T47D (cell line): ENCODE measurements at regions not wholly inside any gene's neighbourhood (a gene's known extent, or its start where the extent isn't known, plus 50 kb on each side); places are given as distances from the start of the nearest gene placed in this dataset.
"Not testable (repeated sequence)": the region's sequence is repeated elsewhere in the genome, so short reads cannot be mapped to it uniquely, and the experiment has no call there.

Experiments used
- DNase-seq, 2 experiments: peaks; one replicate each; pipeline versions ENCODE4 v3.0.0 to v3.0.0-alpha.2; 2011 to 2012; ENCODE audit warnings: low read depth in 1 of 2, low spot score in 1 of 2
- JUND ChIP-seq: IDR thresholded peaks from 2 replicates; pipeline ENCODE4 v1.6.1; 2012; ENCODE audit warnings: low read depth
- in situ Hi-C: cut with HindIII; loops from 2 replicates; pipeline ENCODE4 v1.10.0; 2016; ENCODE audit warnings: low sequenced_read_pairs, low pct_unique_long_range_greater_than_20kb

DNA sequence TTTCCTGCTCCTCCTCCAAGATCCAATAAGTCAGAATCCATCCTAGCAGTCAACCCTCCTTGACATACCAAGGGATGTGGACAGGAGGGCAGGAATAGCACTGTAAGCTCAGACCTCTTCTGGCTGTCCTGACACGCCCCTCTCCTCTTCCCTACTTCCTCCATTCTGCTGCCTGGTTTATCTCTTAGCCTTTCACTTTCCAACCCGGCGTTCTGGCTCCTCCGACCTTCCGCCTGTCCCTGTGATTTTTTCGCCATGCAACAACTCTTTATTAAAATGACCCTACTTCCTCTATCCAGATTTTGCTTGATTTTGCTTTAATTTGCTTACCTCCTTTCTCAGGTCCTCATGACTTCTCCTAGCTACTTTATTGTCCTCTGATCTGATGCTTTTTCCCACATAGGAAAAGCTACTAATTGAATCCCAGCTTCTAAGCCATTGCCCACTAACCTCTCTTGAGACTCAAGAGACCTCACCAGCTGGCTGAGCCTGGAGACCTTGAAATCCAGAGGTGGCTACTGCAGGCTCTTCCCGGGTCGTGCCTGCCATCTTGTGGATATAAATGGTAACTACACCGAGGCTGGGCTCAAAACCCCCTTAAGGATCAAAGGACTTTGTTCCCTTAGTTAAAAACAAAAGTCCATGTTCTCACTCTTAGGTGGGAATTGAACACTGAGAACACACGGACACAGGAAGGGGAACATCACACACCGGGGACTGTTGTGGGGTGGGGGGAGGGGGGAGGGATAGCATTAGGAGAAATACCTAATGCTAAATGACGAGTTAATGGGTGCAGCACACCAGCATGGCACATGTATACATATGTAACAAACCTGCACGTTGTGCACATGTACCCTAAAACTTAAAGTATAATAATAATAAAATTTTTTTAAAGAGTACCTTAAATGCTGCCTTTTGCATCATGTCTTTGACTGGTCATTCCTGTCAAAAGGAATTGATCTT lies 139.4 kb downstream of the AKAIN1 start:
- in situ Hi-C loops = no loop called here
- no peak for TF ChIP-seq JUND
- peak; percentile 27 to 53 for DNase-seq

GRCh38 chr18:5052491-5052890 lies 144.6 kb downstream of the AKAIN1 start:
- no peak for DNase-seq
- no peak for TF ChIP-seq JUND
- in situ Hi-C loops = no loop called here

DNA sequence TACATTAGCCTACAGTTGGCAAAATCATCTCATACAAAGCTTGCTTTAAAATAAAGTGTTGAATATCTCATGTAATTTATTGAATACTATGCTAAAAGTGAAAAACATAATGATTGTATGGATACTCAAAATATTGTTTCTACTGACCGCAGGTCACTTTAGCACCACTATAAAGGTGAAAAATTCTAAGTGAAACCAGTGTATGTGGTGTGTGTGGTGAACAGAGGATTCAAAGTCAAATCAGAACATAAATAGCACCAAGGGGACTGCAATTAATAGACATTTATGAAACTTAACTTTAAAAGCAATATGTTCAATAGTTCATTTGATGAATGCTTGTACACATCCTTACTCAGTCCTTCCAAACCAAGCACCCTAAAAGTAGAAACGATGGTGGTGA lies 145.8 kb downstream of the AKAIN1 start:
- no peak for TF ChIP-seq JUND
- in situ Hi-C loops = no loop called here
- DNase-seq = no peak

GRCh38 chr18:5049124-5049523 lies 147.9 kb downstream of the AKAIN1 start:
- in situ Hi-C loops = no loop called here
- no peak for DNase-seq
- no peak for TF ChIP-seq JUND

DNA sequence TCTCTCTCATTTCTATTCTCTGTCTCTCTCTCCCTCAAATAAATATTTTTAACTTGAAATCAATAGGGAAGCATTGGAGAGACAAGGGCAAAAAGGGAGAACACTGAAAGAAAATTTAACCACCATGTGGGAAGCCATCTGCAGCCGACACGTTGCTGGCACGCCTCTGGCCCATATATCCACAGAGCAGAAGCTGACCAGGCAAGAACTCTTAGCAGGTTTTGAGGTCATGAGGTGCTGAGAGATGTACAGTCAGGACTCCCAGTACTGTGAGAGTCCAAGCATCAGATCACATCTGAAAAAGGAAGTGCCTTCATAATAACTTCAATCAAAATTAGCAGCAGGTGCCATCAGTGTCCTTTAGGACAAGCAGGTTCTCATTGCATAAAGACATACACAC lies 156.6 kb downstream of the AKAIN1 start:
- DNase-seq = no peak
- in situ Hi-C loops = no loop called here
- no peak for TF ChIP-seq JUND

GRCh38 chr18:5036523-5036922 lies 160.5 kb downstream of the AKAIN1 start:
- TF ChIP-seq JUND = no peak
- DNase-seq = no peak

GRCh38 chr18:5031216-5031615 lies 165.8 kb downstream of the AKAIN1 start:
- in situ Hi-C loops = no loop called here
- no peak for TF ChIP-seq JUND
- DNase-seq = no peak

More at GRCh38 chr18:5036523-5036922, 160.5 kb downstream of the AKAIN1 start:
- in situ Hi-C loops = no loop called here

GRCh38 chr18:5030636-5031035 lies 166.4 kb downstream of the AKAIN1 start:
- no peak for TF ChIP-seq JUND
- in situ Hi-C loops = no loop called here
- no peak for DNase-seq

DNA sequence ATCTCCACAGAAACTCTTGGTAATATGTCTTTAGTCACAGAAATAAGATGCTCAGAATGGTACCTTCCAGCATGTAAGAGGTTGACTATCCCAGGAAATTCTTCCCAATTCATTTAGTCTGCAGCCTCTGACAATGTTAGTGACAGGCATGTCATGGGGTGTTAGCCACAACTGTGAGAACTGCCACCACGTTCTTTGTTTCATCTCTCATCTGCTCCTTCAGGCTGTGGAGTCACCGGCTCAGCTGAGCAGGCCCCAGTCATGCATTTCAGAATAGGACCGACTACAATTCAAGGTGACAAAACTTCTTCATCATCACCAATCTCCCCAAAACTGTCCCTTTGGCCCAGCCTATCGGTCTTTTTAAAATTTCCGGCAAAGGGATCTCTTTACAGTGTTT lies 167.5 kb downstream of the AKAIN1 start:
- DNase-seq = no peak
- in situ Hi-C loops = no loop called here
- TF ChIP-seq JUND = no peak

GRCh38 chr18:5024741-5025140 lies 172.3 kb downstream of the AKAIN1 start:
- in situ Hi-C loops = no loop called here
- no peak for TF ChIP-seq JUND

GRCh38 chr18:5021558-5021957 lies 175.5 kb downstream of the AKAIN1 start:
- no peak for DNase-seq
- TF ChIP-seq JUND = no peak
- in situ Hi-C loops = no loop called here

More at GRCh38 chr18:5024741-5025140, 172.3 kb downstream of the AKAIN1 start:
- DNase-seq = no peak

DNA sequence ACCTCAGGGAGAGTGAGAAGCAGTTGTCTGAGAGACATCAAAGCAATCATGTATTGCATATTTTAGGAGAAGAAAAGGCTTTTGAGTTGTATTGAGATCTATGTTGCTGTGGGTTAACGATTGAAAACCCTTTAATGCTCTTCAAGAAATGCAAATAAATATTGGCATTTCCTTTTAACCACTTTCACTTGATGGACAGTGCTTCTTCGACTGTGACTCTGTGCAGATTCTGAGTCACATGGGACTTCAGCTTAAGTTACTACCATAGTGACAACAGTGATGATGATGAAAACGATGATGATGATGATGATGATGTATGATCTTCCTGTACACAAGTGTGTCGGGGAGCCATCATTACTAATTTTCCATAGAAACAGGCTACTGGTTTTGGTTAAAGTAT lies 181.8 kb downstream of the AKAIN1 start:
- no peak for TF ChIP-seq JUND
- in situ Hi-C loops = no loop called here
- DNase-seq = no peak

DNA sequence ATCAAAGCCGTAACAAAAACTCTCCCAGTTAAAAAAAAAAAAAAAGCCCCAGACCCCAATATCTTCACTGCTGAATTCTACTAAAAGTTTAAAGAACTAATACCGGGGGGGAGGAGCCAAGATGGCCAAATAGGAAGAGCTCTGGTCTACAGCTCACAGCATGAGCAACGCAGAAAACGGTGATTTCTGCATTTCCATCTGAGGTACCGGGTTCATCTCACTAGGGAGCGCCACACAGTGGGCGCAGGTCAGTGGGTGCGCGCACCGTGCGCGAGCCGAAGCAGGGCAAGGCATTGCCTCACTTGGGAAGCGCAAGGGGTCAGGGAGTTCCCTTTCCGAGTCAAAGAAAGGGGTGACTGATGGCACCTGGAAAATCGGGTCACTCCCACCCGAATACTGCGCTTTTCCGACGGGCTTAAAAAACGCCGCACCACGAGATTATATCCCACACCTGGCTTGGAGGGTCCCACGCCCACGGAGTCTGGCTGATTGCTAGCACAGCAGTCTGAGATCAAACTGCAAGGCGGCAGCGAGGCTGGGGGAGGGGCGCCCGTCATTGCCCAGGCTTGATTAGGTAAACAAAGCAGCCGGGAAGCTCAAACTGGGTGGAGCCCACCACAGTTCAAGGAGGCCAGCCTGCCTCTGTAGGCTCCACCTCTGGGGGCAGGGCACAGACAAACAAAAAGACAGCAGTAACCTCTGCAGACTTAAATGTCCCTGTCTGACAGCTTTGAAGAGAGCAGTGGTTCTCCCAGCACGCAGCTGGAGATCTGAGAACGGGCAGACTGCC lies 192.8 kb downstream of the AKAIN1 start:
- in situ Hi-C loops = not testable (repeated sequence)

More for the DNA sequence above, 192.8 kb downstream of the AKAIN1 start:
- not testable (repeated sequence) for DNase-seq
